Inferior parietal cortex (tissue), 1 donor: ENCODE measurements at regions not wholly inside any gene's neighbourhood (a gene's known extent, or its start where the extent isn't known, plus 50 kb on each side); places are given as distances from the start of the nearest gene placed in this dataset.
A peak's percentile ranks its signal among the peaks of the same experiment; 100 is the strongest.
"Not testable (repeated sequence)": the region's sequence is repeated elsewhere in the genome, so short reads cannot be mapped to it uniquely, and the experiment has no call there.

ENCODE experiments used
- DNase-seq: peaks from one replicate; pipeline ENCODE4 v3.0.0-alpha.2; 2016; ENCODE audit errors: extremely low spot score

DNA sequence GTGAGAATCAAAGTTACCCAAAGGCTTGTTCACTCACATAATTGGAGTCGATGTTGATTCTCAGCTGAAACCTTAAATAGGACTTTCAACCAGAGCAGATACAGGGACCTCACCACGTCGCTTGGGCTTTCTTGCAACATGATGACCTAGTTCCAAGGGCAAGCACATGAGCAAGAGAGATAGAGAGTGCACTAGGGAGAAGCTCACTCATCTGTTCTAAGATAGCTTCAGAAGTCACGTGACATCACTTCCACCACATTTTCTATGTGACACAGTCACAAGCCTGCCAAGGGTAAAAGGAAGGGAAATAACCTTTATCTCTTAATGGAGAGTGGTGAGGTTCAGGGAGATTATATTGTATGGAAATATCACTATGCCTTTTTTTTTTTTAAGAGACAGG lies 470.1 kb upstream of the PLXNA2 start:
- no peak for DNase-seq

DNA sequence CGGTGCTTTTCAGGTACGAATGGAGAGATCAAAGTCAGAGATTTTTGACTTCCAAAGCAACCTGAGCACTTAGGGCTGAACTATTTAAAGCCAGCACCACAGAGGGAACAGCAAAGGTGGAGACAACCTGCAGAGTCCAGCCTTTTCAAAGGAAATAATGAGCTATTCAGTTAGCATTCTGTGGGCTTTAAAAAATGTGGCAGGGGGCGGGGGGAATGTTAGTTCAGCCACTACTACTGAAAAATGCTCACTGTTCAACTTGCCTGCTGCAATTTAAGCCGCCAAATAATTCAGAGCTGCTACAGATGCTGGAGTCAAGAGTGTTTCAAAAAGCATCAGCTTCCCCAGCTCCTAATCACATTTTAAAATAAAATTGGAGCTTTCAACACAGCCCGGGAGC lies 473.3 kb upstream of the PLXNA2 start:
- no peak for DNase-seq

DNA sequence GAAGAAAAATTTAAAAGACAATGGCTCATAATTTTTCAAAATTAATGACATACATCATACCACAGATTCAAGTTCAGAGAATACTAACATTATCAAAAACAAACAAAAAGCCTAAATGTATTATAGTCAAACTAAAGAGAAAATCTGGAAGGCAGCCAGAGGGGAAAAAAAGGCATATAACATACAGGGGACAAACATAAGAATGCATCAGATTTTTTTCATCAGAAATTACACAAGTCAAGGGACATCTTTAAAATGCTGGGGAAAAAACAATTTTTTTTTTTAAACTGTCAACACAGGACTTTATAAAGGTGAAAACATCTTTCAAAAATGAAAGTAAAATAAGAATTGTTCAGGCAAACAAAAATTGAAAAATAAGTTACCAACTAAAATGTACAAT lies 478.4 kb upstream of the PLXNA2 start:
- DNase-seq = no peak

DNA sequence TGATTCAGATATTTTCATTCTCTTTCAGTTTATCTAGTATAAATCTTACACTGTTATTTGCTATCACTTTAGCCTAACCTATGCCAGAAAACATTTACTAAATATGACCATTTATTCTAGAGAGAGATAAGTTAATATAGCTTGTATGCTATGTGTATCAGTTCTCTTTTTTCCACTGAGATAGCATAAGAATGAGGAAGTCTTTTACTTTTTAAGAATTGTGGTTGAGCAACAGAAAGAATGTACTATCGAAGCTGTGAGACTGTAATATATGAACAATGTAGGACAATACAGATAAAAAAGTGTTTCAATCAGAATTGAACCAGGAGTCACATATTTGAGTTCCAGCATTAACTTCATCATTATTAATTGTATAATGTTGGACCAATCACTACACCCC lies 479.9 kb upstream of the PLXNA2 start:
- DNase-seq = no peak

DNA sequence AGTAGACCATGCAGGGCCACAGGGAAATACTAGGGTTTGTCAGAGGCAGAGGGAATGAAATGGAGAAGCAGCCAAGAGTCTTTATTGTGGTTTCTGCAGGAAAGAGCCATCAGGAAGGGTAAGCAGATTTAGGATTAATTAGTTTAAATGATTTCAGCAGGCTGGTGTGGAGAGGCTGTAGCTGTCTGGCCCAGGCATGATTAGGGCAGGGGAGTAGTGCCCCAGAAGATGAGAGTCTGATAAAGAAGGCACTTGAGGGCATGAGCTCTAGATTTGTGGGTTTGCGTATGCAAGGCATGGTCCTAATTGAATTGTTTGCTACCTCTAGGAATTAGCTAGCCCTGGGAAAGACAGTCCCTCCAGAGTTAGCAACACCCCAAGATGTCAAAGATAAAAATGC lies 484.6 kb upstream of the PLXNA2 start:
- DNase-seq = no peak

DNA sequence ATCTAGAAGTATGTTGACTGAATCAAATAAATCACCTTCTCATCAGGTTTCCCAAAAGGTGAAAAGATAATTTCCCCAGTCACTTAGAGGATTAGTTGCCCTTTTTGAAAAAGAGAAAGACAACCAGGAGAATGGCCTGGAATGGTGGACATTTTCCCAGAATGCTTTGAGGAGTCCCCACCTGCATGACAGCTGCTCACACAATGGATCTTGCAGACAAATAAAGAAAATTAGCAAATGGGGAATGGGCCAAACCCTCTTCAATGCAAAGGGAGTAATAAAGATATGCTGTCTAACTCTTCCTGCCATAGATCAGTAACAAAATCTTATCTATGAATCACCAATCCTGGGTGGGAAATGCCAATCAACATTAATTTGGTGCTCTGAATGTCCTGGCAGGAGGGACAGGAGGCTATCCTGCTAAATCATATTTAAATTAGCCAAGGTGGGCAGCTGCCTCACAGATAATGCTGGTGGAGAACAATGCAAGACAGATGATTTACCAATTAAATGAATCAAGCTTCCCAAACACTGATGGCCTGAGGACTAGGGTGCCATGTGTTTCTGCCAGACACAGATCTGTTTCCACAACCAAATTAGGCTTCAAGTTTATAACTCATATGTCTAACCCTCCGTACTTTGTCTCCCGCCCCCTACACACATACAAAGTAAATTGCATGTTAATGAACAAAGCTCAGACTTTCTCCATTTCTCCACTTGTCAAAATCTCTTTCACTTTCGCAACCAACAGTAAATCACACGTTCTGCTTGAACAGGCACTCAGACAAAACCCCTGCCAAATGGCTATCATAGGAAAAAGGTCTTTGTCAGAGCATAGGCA lies 488.0 kb upstream of the PLXNA2 start:
- DNase-seq = no peak

DNA sequence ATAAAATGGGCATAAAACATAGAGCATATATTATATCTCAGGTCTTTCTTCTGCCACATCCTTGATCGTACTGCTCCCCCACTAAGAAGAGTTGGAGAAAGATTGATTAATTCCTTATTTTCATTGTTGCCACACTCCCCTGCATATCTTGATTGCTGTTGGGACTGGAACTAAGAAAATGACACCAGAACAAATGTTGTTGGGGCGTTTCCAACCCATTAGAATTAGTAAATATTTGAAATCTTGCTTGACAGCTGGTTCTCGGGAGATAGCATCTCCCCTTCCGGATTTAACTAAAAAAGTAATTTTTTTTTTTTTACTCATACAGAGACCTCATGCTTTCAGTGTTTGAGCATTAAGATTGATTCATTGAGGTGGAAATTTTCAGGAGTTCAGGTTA lies 493.0 kb upstream of the PLXNA2 start:
- no peak for DNase-seq

DNA sequence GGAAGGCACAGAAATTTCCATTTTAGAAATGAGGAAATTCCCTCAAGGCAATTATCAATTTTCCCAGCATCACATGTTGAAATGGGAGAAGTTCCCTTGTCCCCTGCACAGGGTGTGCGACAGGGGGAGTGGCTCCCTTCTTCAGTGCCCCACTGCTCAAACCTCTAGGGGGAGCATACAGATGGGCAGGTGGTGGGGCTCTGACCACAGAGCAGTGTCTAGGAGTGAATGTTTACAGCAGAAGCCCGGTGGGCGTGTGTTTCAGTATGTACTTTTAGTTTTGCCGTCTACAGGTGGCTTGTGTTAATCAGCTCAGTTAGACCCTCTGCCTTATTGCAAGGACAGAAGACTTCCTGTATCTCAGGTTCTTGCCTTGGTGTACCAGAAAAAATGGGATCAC lies 493.7 kb upstream of the PLXNA2 start:
- no peak for DNase-seq

DNA sequence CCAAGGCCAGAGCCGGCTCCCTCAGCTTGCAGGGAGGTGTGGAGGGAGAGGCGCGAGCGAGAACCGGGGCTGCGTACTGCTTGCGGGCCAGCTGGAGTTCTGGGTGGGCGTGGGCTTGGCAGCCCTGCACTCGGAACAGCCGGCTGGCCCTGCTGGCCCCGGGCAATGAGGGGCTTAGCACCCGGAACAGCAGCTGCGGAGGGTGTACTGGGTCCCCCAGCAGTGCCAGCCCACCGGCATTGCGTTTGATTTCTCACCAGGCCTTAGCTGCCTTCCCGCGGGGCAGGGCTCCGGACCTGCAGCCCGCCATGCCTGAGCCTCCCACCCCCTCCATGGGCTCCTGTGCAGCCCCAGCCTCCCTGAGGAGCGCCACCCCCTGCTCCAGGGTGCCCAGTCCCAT lies 495.5 kb upstream of the PLXNA2 start:
- not testable (repeated sequence) for DNase-seq

DNA sequence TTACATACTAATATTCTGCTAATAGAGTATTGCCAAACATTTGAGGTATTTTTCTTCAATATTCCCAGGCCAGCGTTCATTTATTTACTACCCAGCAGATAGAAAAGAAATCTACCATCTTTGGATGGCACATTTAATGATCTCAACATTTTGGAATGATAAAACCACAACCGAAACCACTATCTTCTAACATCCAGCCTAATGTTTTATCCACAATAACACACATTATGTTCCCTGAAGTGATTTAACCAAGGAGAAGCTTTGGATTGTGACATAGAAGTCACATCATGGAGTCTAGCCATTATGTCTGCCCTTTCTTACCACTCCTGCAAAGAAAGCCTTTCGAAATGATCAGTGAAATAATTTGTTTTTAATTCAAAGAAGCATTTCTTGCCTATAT lies 497.1 kb upstream of the PLXNA2 start:
- no peak for DNase-seq

DNA sequence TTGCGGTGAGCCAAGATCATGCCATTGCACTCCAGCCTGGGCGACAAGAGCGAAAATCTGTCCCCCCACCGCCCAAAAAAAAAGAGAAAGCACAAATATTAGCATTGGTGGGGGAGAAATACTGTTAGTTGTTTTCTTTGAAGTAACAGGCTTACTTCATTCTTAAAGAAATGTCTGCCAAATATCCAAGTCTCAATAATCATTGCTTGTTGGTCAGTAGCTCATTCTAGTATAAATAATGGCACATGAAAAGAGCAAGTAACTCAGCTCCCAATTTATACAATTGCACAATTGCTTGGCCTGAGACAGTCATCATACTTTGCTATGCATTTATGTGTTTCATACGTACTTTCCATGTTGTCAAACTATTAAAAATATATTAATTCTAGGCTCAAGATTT lies 499.2 kb upstream of the PLXNA2 start:
- no peak for DNase-seq

DNA sequence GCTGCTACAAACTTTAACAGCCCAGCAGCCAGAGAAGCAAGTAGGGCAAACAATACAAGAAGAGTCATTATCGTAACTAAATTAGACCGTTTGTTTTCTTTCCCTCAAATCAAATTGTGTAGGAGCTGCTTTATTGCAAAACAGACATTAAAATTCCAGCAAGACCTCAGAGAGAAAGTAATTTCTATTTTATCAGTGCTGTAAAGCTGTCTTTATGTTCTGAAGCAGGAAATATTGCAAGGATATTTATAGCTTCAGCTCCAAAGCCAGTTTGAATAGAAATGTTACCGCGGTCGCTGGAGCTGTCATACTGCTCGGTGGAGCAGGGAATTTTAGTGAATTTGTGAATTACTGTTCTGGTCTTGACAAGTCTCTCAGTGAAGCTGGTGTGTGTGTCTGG lies 503.8 kb upstream of the PLXNA2 start:
- peak; percentile 8 for DNase-seq

DNA sequence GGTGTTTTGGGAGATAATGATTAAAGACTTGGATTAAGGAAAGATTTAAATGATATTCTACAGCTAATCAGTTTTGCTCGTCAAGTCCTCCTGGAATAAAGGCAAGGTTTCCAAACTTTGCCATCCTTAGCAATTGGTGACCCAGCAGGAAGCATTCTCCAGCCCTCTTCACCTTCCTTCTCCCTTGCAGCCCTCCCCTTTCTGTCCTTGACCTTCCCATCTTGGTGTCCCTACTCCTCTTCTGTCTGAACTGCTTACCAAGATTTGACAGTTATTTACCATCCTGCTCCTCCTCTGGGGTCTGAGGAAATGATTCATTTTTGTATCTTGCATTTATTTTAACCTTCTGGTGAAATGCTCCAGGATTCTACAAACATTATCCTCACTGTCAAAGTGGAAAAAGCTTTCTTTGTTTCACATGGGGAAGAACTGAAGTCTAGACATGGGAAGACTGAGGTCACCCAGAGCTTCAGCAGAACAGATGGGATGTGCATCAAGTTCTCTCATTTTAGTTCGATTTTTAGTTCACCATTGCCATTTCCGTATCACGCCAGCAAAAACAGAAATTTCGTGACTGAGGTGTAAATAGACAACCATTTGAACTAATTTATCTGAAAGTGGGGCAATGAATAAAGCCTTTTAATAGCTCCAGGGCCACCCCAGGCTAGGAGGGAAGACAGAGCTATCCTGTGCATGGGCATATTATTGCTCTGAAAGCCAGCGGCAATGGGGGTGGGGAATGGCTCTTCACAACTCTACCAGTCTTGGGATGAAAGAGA lies 504.4 kb upstream of the PLXNA2 start:
- DNase-seq = no peak

DNA sequence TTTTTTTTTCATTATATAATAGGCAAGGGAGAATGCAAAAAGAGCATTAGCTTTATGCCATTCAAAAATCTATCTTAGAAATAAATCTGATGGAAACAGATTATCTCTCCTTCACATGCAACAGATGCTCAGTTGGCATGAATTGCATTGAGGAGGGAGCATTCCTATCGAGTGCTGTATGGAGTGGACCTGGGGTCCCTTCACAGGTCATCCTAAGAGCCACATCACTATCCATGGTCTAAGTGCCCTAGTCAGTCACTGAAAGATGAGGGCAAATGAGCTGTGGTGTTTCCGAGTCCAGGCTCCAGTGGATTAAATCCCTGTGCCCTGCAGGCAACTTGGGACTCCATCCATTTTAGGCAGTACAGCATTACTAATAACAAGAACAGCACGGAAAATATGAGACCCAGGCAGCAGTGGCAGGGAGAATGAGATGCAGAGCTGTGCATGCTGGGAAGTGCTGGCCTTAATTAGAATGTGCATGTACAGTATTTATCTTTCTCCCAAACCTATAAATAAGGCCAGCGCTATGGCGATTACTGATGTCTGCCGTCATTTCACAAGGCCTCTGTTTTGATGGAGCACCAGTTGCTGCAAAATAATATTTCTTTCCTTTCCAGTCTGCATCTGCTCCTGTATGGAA lies 512.3 kb upstream of the PLXNA2 start:
- DNase-seq = no peak

DNA sequence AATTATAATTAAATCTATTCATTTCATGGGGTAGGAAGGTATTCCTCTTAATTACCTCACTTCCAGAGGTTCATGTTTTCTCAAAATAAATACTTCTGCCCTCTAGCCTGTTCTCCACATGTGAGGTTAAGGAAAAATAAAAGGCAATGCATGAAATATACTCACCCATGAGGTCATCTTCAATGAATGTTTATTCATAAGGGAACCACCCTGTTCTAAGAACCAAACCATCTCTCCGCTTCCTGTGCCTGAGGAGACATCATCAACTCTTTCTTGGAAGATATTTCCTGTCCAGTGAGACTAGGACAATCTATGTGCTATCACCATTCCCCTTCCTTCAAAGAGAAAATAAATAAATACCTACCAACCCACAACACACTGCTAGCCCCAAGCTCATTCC lies 513.7 kb upstream of the PLXNA2 start:
- DNase-seq = no peak

DNA sequence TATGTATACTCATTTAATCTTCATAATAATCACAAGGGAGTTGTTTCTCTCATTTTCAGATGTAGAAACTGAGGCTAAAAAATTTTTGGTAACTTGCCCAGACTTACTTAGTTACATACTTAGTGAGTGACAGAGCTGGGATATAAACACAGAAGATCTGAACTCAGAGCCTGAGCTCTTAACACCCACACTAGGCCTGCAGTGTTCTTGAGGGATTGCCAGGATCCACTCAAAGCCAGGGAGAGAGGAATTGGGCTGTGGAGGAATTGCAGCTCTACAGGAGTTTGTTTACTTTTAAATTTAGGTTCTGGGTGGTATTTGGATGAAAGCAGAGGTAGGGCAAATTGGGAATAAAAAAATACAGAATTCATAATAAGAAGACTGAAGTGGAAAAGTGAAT lies 515.1 kb upstream of the PLXNA2 start:
- DNase-seq = no peak

DNA sequence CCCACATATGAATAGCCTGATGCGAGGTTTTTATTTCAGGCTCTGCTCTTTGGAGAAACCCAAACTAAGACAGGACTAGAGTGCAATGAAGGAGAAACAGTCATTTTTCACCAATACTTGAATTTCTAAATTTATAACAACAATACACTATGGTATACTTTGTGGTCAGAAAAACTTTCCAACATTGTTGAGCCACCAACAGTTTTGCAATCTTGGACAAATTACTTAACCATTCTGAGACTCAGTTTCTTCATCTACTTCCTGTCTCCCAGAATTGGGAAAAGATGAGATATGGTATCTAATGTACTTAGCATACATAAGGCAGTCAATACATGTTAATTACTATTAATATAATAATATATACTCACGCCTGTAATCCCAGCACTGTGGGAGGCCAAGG lies 519.8 kb upstream of the PLXNA2 start:
- no peak for DNase-seq

DNA sequence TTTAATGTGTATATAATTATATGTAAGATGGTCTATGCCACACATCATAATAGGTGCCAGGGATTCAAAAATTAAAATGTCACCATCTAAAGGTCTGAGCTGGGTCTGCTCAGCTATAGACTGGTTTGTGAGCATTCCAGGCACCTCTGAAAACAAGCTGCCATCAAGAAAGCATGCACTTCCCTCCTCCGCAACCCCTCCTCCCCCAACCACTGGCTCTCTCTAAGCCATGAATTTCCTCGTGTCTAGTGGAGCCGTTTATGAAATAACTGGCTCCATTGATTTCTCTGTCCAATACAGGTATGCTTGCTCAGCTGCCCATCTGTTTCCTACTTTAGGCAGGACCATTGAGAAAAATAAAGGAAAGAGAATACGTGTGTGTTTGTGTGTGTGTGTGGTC lies 522.6 kb upstream of the PLXNA2 start:
- DNase-seq = no peak

DNA sequence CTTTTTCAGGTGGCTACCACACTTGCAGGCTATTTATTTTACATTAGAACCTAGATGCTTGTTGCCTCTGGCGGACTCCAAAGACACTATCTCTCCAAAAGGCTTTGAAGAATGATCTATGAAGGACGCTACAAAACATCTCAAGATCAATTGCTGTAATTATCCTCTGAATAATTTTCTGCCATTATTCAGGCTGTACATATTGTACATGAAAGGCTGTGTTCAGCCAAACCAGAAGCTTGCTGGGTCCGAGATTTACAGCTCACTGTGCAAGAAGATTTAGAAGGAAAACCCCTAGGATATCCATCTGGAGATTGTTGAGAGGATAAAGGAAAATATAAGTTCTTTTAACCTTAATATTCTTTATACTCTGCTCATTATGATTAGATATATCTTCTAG lies 523.6 kb upstream of the PLXNA2 start:
- DNase-seq = no peak

DNA sequence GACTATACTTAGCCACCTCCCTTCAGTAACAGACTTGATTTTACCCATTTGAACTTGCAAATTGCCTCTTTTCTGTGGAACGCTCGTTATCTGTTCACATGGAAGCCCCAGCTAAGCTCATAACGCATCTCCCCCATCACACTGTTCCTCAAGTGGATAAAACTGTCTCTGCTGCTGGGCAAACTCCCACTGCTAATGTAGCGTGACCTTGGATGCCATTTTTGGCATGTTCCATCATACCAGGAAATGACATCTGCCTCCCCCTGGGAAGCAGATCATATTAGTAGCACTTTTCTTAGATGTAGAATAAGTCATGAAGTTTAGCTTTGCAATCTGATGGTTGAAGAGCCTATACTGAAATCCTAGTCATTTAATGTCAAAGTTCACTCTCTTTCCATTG lies 528.7 kb upstream of the PLXNA2 start:
- no peak for DNase-seq

DNA sequence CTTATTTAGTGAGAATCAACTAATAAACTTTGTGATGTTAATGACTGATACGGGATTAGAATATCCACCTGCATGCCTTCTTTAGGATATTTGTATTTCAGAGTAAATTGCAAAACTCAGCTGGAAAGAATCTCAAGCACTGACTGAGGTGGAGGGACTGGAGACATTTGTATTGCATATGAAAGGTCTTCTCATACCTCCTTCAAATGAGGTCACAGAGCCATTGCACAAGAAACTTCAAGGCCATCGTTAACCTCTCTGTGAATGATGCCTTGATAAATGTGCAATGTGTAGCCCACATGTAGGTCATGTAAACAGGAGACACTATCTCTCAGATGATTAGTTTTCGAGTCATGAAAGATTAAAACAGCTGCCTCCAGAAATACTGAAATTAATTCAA lies 531.7 kb upstream of the PLXNA2 start:
- no peak for DNase-seq

DNA sequence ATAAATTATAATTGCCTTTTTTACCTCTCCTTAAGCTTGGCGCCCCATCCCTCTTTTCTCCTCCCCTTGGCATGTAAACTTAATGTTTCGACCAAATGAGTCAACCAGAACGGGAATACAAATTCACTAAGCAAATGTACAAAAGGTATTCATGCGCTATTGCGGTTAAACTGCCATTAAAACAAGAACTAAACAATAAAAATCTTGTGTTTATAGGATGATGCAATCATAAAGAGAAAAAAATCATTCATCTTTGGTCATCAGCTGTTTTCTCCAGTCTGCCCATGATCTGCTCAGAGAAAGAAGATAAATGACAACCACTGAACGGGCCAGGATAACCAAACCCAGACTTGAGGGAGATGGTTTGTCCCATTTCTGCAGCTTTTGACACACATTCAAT lies 534.2 kb upstream of the PLXNA2 start:
- no peak for DNase-seq
